Mesothelial cell of epicardium (in vitro differentiated cells): ENCODE measurements at regions not wholly inside any gene's neighbourhood (a gene's known extent, or its start where the extent isn't known, plus 50 kb on each side); places are given as distances from the start of the nearest gene placed in this dataset.
"Not testable (repeated sequence)": the region's sequence is repeated elsewhere in the genome, so short reads cannot be mapped to it uniquely, and the experiment has no call there.

ENCODE experiments used
- DNase-seq, 2 experiments: peaks; one replicate each; pipeline ENCODE4 v3.0.0; 2021; ENCODE audit warnings: low spot score in 2 of 2; ENCODE audit not compliant: unreplicated experiment in 2 of 2
- H3K27ac Mint-ChIP-seq: 2 replicates; pipeline ENCODE4 v1.8.0; 2021; ENCODE audit warnings: mixed read lengths
- H3K27me3 Mint-ChIP-seq: 2 replicates; pipeline ENCODE4 v1.8.0; 2021; ENCODE audit warnings: low read depth, mixed read lengths
- H3K36me3 Mint-ChIP-seq: 2 replicates; pipeline ENCODE4 v1.8.0; 2021; ENCODE audit warnings: mixed read lengths
- H3K4me1 Mint-ChIP-seq: 2 replicates; pipeline ENCODE4 v1.8.0; 2021; ENCODE audit warnings: mixed read lengths
- H3K4me3 Mint-ChIP-seq: 2 replicates; pipeline ENCODE4 v1.8.0; 2021; ENCODE audit warnings: mild to moderate bottlenecking, moderate library complexity, mixed read lengths
- H3K9me3 Mint-ChIP-seq: 2 replicates; pipeline ENCODE4 v1.8.0; 2021; ENCODE audit warnings: mixed read lengths
- CTCF ChIP-seq: fragments of 200-600 bp; sonication (generic); IDR thresholded peaks from one replicate; pipeline ENCODE4 v1.5.0; 2021; ENCODE audit warnings: antibody characterized with exemption; ENCODE audit not compliant: unreplicated experiment

GRCh38 chr2:35114765-35115164, 1240.8 kb upstream of the CRIM1 start:
- Mint-ChIP-seq H3K9me3 (peaks cover 27% of the 10 kb centered on the region), H3K4me3 (no peak overlapping the region), H3K27ac (no peak overlapping the region), H3K36me3 (no peaks in the 10 kb centered on the region), H3K4me1 (no peaks in the 10 kb centered on the region), H3K27me3 (no peaks in the 10 kb centered on the region)
- DNase-seq = no peak
- TF ChIP-seq CTCF = no peak

- H3K4me1 Mint-ChIP-seq, H3K36me3 Mint-ChIP-seq, DNase-seq, H3K27me3 Mint-ChIP-seq, H3K4me3 Mint-ChIP-seq, H3K27ac Mint-ChIP-seq: not testable (repeated sequence)
- H3K9me3 Mint-ChIP-seq = peaks cover 15% of the 10 kb centered on the region
Observed at GRCh38 chr2:35112367-35112766, 1243.2 kb upstream of the CRIM1 start.

GRCh38 chr2:35104309-35104708, 1251.3 kb upstream of the CRIM1 start:
- H3K27me3 Mint-ChIP-seq = no peaks in the 10 kb centered on the region
- no peak overlapping the region for H3K27ac Mint-ChIP-seq
- H3K36me3 Mint-ChIP-seq = no peaks in the 10 kb centered on the region
- H3K4me3 Mint-ChIP-seq = no peak overlapping the region
- peaks cover 7% of the 10 kb centered on the region for H3K9me3 Mint-ChIP-seq
- no peak for TF ChIP-seq CTCF
- no peaks in the 10 kb centered on the region for H3K4me1 Mint-ChIP-seq
- DNase-seq = no peak

DNA sequence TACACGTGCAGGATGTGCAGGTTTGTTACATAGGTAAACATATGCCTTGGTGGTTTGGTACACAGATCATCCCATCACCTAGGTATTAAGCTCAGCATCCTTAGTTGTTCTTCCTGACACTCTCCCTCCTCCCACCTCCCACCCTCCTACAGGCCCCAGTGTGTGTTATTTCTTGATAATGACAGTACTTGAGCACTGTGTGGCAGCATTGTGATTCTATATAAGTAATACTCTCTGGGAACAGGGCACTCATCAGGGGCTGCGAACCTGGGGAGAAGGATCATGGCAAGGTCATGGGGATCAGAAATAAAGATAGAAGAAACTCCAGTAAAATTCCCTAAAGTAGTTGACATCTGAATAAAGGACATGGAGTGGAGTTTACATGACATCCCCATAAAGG, 1256.2 kb upstream of the CRIM1 start:
- Mint-ChIP-seq H3K36me3 (no peaks in the 10 kb centered on the region), H3K27ac (no peak overlapping the region), H3K4me3 (no peak overlapping the region), H3K9me3 (peaks cover 7% of the 10 kb centered on the region), H3K27me3 (no peaks in the 10 kb centered on the region), H3K4me1 (no peaks in the 10 kb centered on the region)
- no peak for TF ChIP-seq CTCF
- DNase-seq = no peak

GRCh38 chr2:35082072-35082471, 1273.5 kb upstream of the CRIM1 start:
- TF ChIP-seq CTCF = no peak
- H3K36me3 Mint-ChIP-seq = no peaks in the 10 kb centered on the region
- H3K4me1 Mint-ChIP-seq = no peaks in the 10 kb centered on the region
- peaks cover 3% of the 10 kb centered on the region for H3K9me3 Mint-ChIP-seq
- no peak overlapping the region for H3K27ac Mint-ChIP-seq
- no peaks in the 10 kb centered on the region for H3K27me3 Mint-ChIP-seq
- H3K4me3 Mint-ChIP-seq = no peak overlapping the region
- DNase-seq = no peak

DNA sequence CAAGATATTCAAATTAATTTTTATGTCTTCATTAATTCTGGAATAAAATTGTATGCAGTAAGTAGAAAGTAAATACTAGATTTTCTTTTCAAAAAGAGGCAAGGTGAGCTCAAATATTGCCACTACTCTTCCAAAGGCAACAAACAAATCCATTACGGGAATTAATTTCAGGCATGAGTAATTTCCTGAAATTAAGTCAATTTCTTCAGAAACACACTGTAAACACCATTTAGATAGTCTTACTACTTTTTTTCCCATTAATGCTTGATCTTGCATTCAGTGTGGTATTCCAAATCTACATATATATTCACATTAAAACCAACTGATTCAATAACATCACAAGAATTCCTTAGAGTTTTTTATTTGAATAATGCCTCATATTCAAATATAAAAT, 1274.0 kb upstream of the CRIM1 start:
- no peak for DNase-seq
- no peaks in the 10 kb centered on the region for H3K9me3 Mint-ChIP-seq
- no peak overlapping the region for H3K27ac Mint-ChIP-seq
- no peak for TF ChIP-seq CTCF
- no peaks in the 10 kb centered on the region for H3K4me1 Mint-ChIP-seq
- no peaks in the 10 kb centered on the region for H3K36me3 Mint-ChIP-seq
- no peak overlapping the region for H3K4me3 Mint-ChIP-seq
- no peaks in the 10 kb centered on the region for H3K27me3 Mint-ChIP-seq
